ENCODE measurements at regions not wholly inside any gene's neighbourhood (a gene's known extent, or its start where the extent isn't known, plus 50 kb on each side); places are given as distances from the start of the nearest gene placed in this dataset.

- Histone ChIP-seq H3K36me3 (replicated peaks in 1 of 2; ENCODE audit: control insufficient read depth in 1 of 2, insufficient read depth in 2 of 2, low read length in 1 of 2) (no peaks in the 10 kb centered on the region), H3F3A (replicated peaks; ENCODE audit: insufficient read depth) (no peaks in the 10 kb centered on the region), H3K4me2 (no peak overlapping the region), H3K27me3 (ENCODE audit: insufficient read depth) (no peaks in the 10 kb centered on the region), H3K9me3 (peaks cover 6% of the 10 kb centered on the region; the same call in 1 of the 2 replicates), H3K4me1 (ENCODE audit: control insufficient read depth in 1 of 2, insufficient read depth in 2 of 2, low read depth in 1 of 2, low read length in 1 of 2) (no peaks in the 10 kb centered on the region; a peak in 1 of 4 replicates), H3K4me3 (ENCODE audit: low read depth in 2 of 2, low read length in 1 of 2) (no peak overlapping the region), H4K20me1 (ENCODE audit: insufficient read depth) (no peaks in the 10 kb centered on the region), H3K9me2 (peaks cover 3% of the 10 kb centered on the region; the same call in 1 of the 2 replicates), H3K79me2 (ENCODE audit: insufficient read depth) (no peaks in the 10 kb centered on the region), H2AFZ (ENCODE audit: low read depth) (no peak overlapping the region), H3K27ac (ENCODE audit: low read depth in 2 of 2, low read length in 1 of 2) (no peak overlapping the region), H3K9ac (no peak overlapping the region)
- WGBS (ENCODE audit: low lambda C conversion rate) = 63% methylated on average over 3 of the region's 3 CpGs
- POLR2A ChIA-PET = no interaction called here
- no peak for DNase-seq
- TF ChIP-seq CHD2 (IDR thresholded peaks at IDR 0.05; ENCODE audit: low read length, partially characterized antibody) = no peak
- CTCF ChIA-PET = interaction anchor here (1.2 kb wide), 1 partner anchor 18 kb away, joined by 3 read pairs; no protein-coding TSS in a partner anchor
Observed at GRCh38 chr2:192307530-192307929, 112.8 kb upstream of the TMEFF2 start.

GRCh38 chr2:192298664-192299063 lies 103.9 kb upstream of the TMEFF2 start:
- H3K27me3 ChIP-seq (ENCODE audit: insufficient read depth) = no peaks in the 10 kb centered on the region
- H4K20me1 ChIP-seq (ENCODE audit: insufficient read depth) = no peaks in the 10 kb centered on the region
- no peak overlapping the region for H3K4me3 ChIP-seq (ENCODE audit: low read depth in 2 of 2, low read length in 1 of 2)
- ChIA-PET CTCF (interaction anchor here (0.9 to 1.4 kb wide), 2 partner anchors 10 to 13 kb away, joined by 3 to 8 read pairs; no protein-coding TSS in a partner anchor), POLR2A (no interaction called here)
- no peak overlapping the region for H3K9ac ChIP-seq
- TF ChIP-seq FOXJ3 (CRISPR knock-in tag; IDR thresholded peaks at IDR 0.05) = no peak
- no peaks in the 10 kb centered on the region for H3K9me3 ChIP-seq
- no peak for DNase-seq
- WGBS (ENCODE audit: low lambda C conversion rate) = 67% methylated on average over 3 of the region's 3 CpGs
- no peaks in the 10 kb centered on the region for H3K79me2 ChIP-seq (ENCODE audit: insufficient read depth)
- no peak overlapping the region for H3K4me2 ChIP-seq
- no peak overlapping the region for H3K27ac ChIP-seq (ENCODE audit: low read depth in 2 of 2, low read length in 1 of 2)
- no peak overlapping the region for H2AFZ ChIP-seq (ENCODE audit: low read depth)
- no peaks in the 10 kb centered on the region for H3K36me3 ChIP-seq (replicated peaks in 1 of 2; ENCODE audit: control insufficient read depth in 1 of 2, insufficient read depth in 2 of 2, low read length in 1 of 2)
- H3F3A ChIP-seq (replicated peaks; ENCODE audit: insufficient read depth) = no peaks in the 10 kb centered on the region
- no peaks in the 10 kb centered on the region; a peak in 1 of 4 replicates for H3K4me1 ChIP-seq (ENCODE audit: control insufficient read depth in 1 of 2, insufficient read depth in 2 of 2, low read depth in 1 of 2, low read length in 1 of 2)
- H3K9me2 ChIP-seq = 0 out of 2 replicates have a peak, but pooled peaks cover 6% of the 10 kb centered on the region

- ChIA-PET POLR2A (no interaction called here), CTCF (no interaction called here)
- Histone ChIP-seq H3K4me1 (ENCODE audit: control insufficient read depth in 1 of 2, insufficient read depth in 2 of 2, low read depth in 1 of 2, low read length in 1 of 2) (no peaks in the 10 kb centered on the region; a peak in 1 of 4 replicates), H3K9me2 (no peaks in the 10 kb centered on the region), H3K27me3 (ENCODE audit: insufficient read depth) (no peaks in the 10 kb centered on the region), H3K4me2 (no peak overlapping the region), H3F3A (replicated peaks; ENCODE audit: insufficient read depth) (no peaks in the 10 kb centered on the region), H3K4me3 (ENCODE audit: low read depth in 2 of 2, low read length in 1 of 2) (no peak overlapping the region), H4K20me1 (ENCODE audit: insufficient read depth) (no peaks in the 10 kb centered on the region), H3K9ac (no peak overlapping the region), H2AFZ (ENCODE audit: low read depth) (no peak overlapping the region), H3K36me3 (replicated peaks in 1 of 2; ENCODE audit: control insufficient read depth in 1 of 2, insufficient read depth in 2 of 2, low read length in 1 of 2) (no peaks in the 10 kb centered on the region), H3K79me2 (ENCODE audit: insufficient read depth) (no peaks in the 10 kb centered on the region), H3K27ac (ENCODE audit: low read depth in 2 of 2, low read length in 1 of 2) (no peak overlapping the region), H3K9me3 (no peaks in the 10 kb centered on the region)
- WGBS (ENCODE audit: low lambda C conversion rate) = 85% methylated on average over 2 of the region's 2 CpGs
- DNase-seq = no peak
- TF ChIP-seq FOXM1 (IDR thresholded peaks at IDR 0.05; ENCODE audit: low read depth) (no peak), GABPA (IDR thresholded peaks at IDR 0.05; ENCODE audit: low read depth) (no peak), NFIC (IDR thresholded peaks at IDR 0.05; ENCODE audit: borderline replicate concordance) (no peak), RFX5 (IDR thresholded peaks at IDR 0.05; ENCODE audit: low read length) (no peak), FOXJ3 (CRISPR knock-in tag; IDR thresholded peaks at IDR 0.05) (no peak), SMC3 (IDR thresholded peaks at IDR 0.05; ENCODE audit: low read depth, low read length) (no peak), MXI1 (IDR thresholded peaks at IDR 0.05; ENCODE audit: low read depth, low read length) (no peak), RXRA (IDR thresholded peaks at IDR 0.05; ENCODE audit: borderline replicate concordance, low read depth) (no peak), TAF1 (IDR thresholded peaks at IDR 0.05; ENCODE audit: borderline replicate concordance, low read depth, low read length) (no peak), IRF3 (IDR thresholded peaks at IDR 0.05; ENCODE audit: low read depth, low read length) (no peak), YY1 (IDR thresholded peaks at IDR 0.05; ENCODE audit: low read depth) (no peak)
Observed at GRCh38 chr2:192292478-192292877, 97.7 kb upstream of the TMEFF2 start.
